Upper lobe of right lung (tissue), 1 donor: ENCODE measurements at regions not wholly inside any gene's neighbourhood (a gene's known extent, or its start where the extent isn't known, plus 50 kb on each side); places are given as distances from the start of the nearest gene placed in this dataset.
"Not testable (repeated sequence)": the region's sequence is repeated elsewhere in the genome, so short reads cannot be mapped to it uniquely, and the experiment has no call there.

Experiments used
- ATAC-seq: fragments of 200-7000 bp; cut with Tn5 transposase; one replicate; pipeline ENCODE4 v1.9.1; 2020; ENCODE audit warnings: mild to moderate bottlenecking, moderate library complexity
- DNase-seq: peaks from one replicate; pipeline ENCODE4 v3.0.0-alpha.2; 2020
- H3K27ac ChIP-seq: fragments of 200-600 bp; one replicate; pipeline ENCODE4 v1.8.0; 2022
- H3K27me3 ChIP-seq: fragments of 200-600 bp; one replicate; pipeline ENCODE4 v1.8.0; 2022; ENCODE audit warnings: mild to moderate bottlenecking
- H3K36me3 ChIP-seq: fragments of 200-600 bp; one replicate; pipeline ENCODE4 v1.8.0; 2022
- H3K4me1 ChIP-seq: fragments of 200-600 bp; one replicate; pipeline ENCODE4 v1.8.0; 2022
- H3K4me3 ChIP-seq: fragments of 200-600 bp; one replicate; pipeline ENCODE4 v1.8.0; 2022; ENCODE audit warnings: mild to moderate bottlenecking
- H3K9me3 ChIP-seq: fragments of 200-600 bp; one replicate; pipeline ENCODE4 v1.8.0; 2022
- CTCF ChIP-seq: fragments of 200-600 bp; IDR thresholded peaks from one replicate; pipeline ENCODE4 v1.8.0; 2022; ENCODE audit warnings: antibody characterized with exemption
- intact Hi-C: fragments of 100-400 bp; cut with DNase I; formaldehyde crosslinking; loops from one replicate; pipeline ENCODE4 v1.11.0; 2022
- donor health status: DM: no; HTN: yes; CAD: no; lungs with severe emphysema.

- no peak overlapping the region for H3K27ac ChIP-seq
- no peaks in the 10 kb centered on the region for H3K36me3 ChIP-seq
- ATAC-seq (no peak), DNase-seq (no peak)
- no peak for TF ChIP-seq CTCF
- H3K9me3 ChIP-seq = no peaks in the 10 kb centered on the region
- intact Hi-C loops = no loop called here
- H3K4me1 ChIP-seq = no peaks in the 10 kb centered on the region
- no peaks in the 10 kb centered on the region for H3K27me3 ChIP-seq
- no peak overlapping the region for H3K4me3 ChIP-seq
These were observed 485.9 kb upstream of the DPP6 start for GRCh38 chr7:153566324-153566723.

- TF ChIP-seq CTCF = no peak
- intact Hi-C loops = no loop called here
These were observed 484.8 kb upstream of the DPP6 start for GRCh38 chr7:153567426-153567825.

GRCh38 chr7:153569520-153569919 is 482.7 kb upstream of the DPP6 start:
- intact Hi-C loops = not testable (repeated sequence)

More at GRCh38 chr7:153567426-153567825, 484.8 kb upstream of the DPP6 start:
- Histone ChIP-seq H3K4me1 (no peaks in the 10 kb centered on the region), H3K36me3 (no peaks in the 10 kb centered on the region), H3K4me3 (no peak overlapping the region), H3K27ac (no peak overlapping the region), H3K27me3 (no peaks in the 10 kb centered on the region), H3K9me3 (no peaks in the 10 kb centered on the region)
- no peak for DNase-seq
- ATAC-seq = no peak

DNA sequence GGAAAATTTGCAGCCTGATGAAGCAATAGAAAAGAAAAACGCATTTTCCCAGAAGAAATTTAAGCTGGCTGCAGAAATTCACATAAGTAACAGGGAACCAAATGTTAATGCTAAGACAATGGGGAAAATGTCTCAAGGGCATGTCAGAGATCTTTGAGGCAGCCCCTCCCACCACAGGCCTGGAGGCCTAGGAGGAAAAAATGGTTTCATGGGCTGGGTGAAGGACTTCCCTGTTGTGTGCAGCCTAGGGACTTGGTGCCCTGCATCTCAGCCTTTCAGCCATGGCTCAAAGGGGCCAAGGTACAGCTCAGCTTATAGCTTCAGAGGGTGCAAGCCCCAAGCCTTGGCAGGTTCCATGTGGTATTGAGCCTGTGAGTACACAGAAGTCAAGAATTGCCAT is 476.1 kb upstream of the DPP6 start:
- DNase-seq = no peak
- Histone ChIP-seq H3K36me3 (no peaks in the 10 kb centered on the region), H3K27me3 (no peaks in the 10 kb centered on the region), H3K27ac (no peak overlapping the region), H3K9me3 (peaks cover 3% of the 10 kb centered on the region), H3K4me3 (no peak overlapping the region), H3K4me1 (no peaks in the 10 kb centered on the region)
- no peak for TF ChIP-seq CTCF
- intact Hi-C loops = no loop called here
- ATAC-seq = no peak

More at GRCh38 chr7:153569520-153569919, 482.7 kb upstream of the DPP6 start:
- not testable (repeated sequence) for ATAC-seq, H3K27ac ChIP-seq, DNase-seq, H3K4me3 ChIP-seq, H3K9me3 ChIP-seq, H3K4me1 ChIP-seq, H3K36me3 ChIP-seq, H3K27me3 ChIP-seq

DNA sequence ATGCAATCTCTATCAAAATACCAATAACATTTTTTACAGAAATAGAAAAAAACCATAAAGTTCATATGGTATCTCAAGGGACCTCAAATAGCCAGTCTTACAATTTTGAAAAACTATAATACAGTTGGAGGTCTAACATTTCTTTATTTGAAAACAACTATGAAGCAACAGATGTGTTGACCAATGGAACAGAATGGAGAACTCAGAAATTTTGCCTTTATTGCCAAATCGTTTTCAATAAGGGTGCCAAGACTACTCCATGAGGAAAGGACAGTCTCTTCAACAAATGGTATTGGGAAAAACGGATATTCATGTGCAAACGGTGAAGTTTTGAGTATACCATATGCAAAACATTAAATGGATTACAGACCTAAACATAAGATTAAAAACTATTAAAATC is 470.8 kb upstream of the DPP6 start:
- intact Hi-C loops = no loop called here
- H3K9me3 ChIP-seq = no peaks in the 10 kb centered on the region
- no peaks in the 10 kb centered on the region for H3K36me3 ChIP-seq
- H3K4me3 ChIP-seq = no peak overlapping the region
- DNase-seq (no peak), ATAC-seq (no peak)
- no peaks in the 10 kb centered on the region for H3K27me3 ChIP-seq
- H3K4me1 ChIP-seq = no peaks in the 10 kb centered on the region
- no peak for TF ChIP-seq CTCF
- no peak overlapping the region for H3K27ac ChIP-seq

- Histone ChIP-seq H3K27ac (no peak overlapping the region), H3K4me3 (no peak overlapping the region), H3K27me3 (no peaks in the 10 kb centered on the region), H3K36me3 (no peaks in the 10 kb centered on the region), H3K9me3 (no peaks in the 10 kb centered on the region), H3K4me1 (no peaks in the 10 kb centered on the region)
- intact Hi-C loops = no loop called here
- no peak for DNase-seq
- ATAC-seq = no peak
- TF ChIP-seq CTCF = no peak
These were observed 468.1 kb upstream of the DPP6 start for GRCh38 chr7:153584132-153584531.
